Coronary artery (tissue), 2 donors: ENCODE measurements at regions not wholly inside any gene's neighbourhood (a gene's known extent, or its start where the extent isn't known, plus 50 kb on each side); places are given as distances from the start of the nearest gene placed in this dataset.

Experiments
- DNase-seq: peaks from one replicate; pipeline ENCODE4 v3.0.0-alpha.2; 2017; ENCODE audit warnings: low spot score
- H3K27ac ChIP-seq, 2 donors: fragments of 200-600 bp; sonication (generic); one replicate each; pipeline ENCODE4 v1.5.1; 2016 to 2019
- H3K4me3 ChIP-seq: fragments of 200-600 bp; sonication (generic); 2 replicates; pipeline ENCODE4 v1.5.1; 2016; ENCODE audit warnings: mild to moderate bottlenecking, moderate library complexity
- CTCF ChIP-seq: fragments of 200-600 bp; sonication (generic); IDR thresholded peaks from one replicate; pipeline ENCODE4 v1.5.1; 2019; ENCODE audit warnings: antibody characterized with exemption

- Histone ChIP-seq H3K27ac (no peak overlapping the region), H3K4me3 (no peak overlapping the region)
- TF ChIP-seq CTCF: no peak
- no peak for DNase-seq
Measured at GRCh38 chr9:90379771-90380170, 262.9 kb downstream of the DIRAS2 start.

- DNase-seq: no peak
- Histone ChIP-seq H3K4me3 (no peak overlapping the region), H3K27ac (no peak overlapping the region)
- TF ChIP-seq CTCF: no peak
Measured at GRCh38 chr9:90385146-90385545, 257.5 kb downstream of the DIRAS2 start.

GRCh38 chr9:90393365-90394152 lies 249.1 kb downstream of the DIRAS2 start:
- no peak for TF ChIP-seq CTCF
- no peak for DNase-seq
- H3K27ac ChIP-seq: no peak overlapping the region
- H3K4me3 ChIP-seq: no peak overlapping the region

GRCh38 chr9:90394871-90395270 lies 247.8 kb downstream of the DIRAS2 start:
- TF ChIP-seq CTCF: no peak
- H3K4me3 ChIP-seq: no peak overlapping the region
- no peak for DNase-seq
- H3K27ac ChIP-seq: no peak overlapping the region

- no peak for TF ChIP-seq CTCF
- no peak for DNase-seq
Measured at GRCh38 chr9:90400091-90400490, 242.5 kb downstream of the DIRAS2 start.

GRCh38 chr9:90408659-90409058 lies 234.0 kb downstream of the DIRAS2 start:
- TF ChIP-seq CTCF: no peak
- DNase-seq: no peak
- Histone ChIP-seq H3K4me3 (no peak overlapping the region), H3K27ac (no peak overlapping the region)

More at GRCh38 chr9:90400091-90400490, 242.5 kb downstream of the DIRAS2 start:
- Histone ChIP-seq H3K4me3 (no peak overlapping the region), H3K27ac (no peak overlapping the region)

- Histone ChIP-seq H3K4me3 (no peak overlapping the region), H3K27ac (no peak overlapping the region)
- no peak for TF ChIP-seq CTCF
- DNase-seq: no peak
Measured at GRCh38 chr9:90419221-90419851, 223.3 kb downstream of the DIRAS2 start.
